Tibial nerve (tissue), 4 donors: ENCODE measurements at regions not wholly inside any gene's neighbourhood (a gene's known extent, or its start where the extent isn't known, plus 50 kb on each side); places are given as distances from the start of the nearest gene placed in this dataset.

Experiments
- DNase-seq, 2 donors: peaks; one replicate each; pipeline ENCODE4 v3.0.0-alpha.2; 2019; ENCODE audit warnings: low spot score in 2 of 2
- H3K27ac ChIP-seq, 4 donors: fragments of 200-600 bp; sonication (generic) in 3 of 4; one replicate each; pipeline ENCODE4 v1.5.1; 2017 to 2019; ENCODE audit warnings: mild to moderate bottlenecking in 1 of 4
- H3K27me3 ChIP-seq, 2 donors: fragments of 200-600 bp; sonication (generic) in 1 of 2; one replicate each; pipeline versions ENCODE4 v1.5.1 to v1.6.0; 2017 to 2019
- H3K36me3 ChIP-seq, 3 donors: fragments of 200-600 bp; sonication (generic); one replicate each; pipeline ENCODE4 v1.5.1; 2018 to 2019
- H3K4me1 ChIP-seq, 4 donors: fragments of 200-600 bp; sonication (generic) in 3 of 4; one replicate each; pipeline ENCODE4 v1.5.1; 2017 to 2019
- H3K4me3 ChIP-seq, 4 donors: fragments of 200-600 bp; sonication (generic) in 3 of 4; one replicate each; pipeline ENCODE4 v1.5.1; 2017 to 2019; ENCODE audit warnings: mild to moderate bottlenecking in 1 of 4, moderate library complexity in 1 of 4
- H3K9me3 ChIP-seq, 4 donors: fragments of 200-600 bp; sonication (generic) in 3 of 4; one replicate each; pipeline ENCODE4 v1.5.1; 2017 to 2019
- CTCF ChIP-seq, 5 experiments: fragments of 200-600 bp in 3 of 5; fragments of 450-650 bp in 2 of 5; sonication (generic) in 3 of 5; IDR thresholded peaks; one replicate each; pipeline ENCODE4 v1.5.1; 2016 to 2019; ENCODE audit warnings: antibody characterized with exemption in 5 of 5, mild to moderate bottlenecking in 3 of 5, moderate library complexity in 2 of 5
- EP300 ChIP-seq, 2 donors: sonication (generic); formaldehyde crosslinking; IDR thresholded peaks; one replicate each; pipeline ENCODE4 v1.6.1; 2017; ENCODE audit warnings: antibody characterized with exemption in 2 of 2, mild to moderate bottlenecking in 1 of 2
- POLR2A ChIP-seq, 2 donors: fragments of 450-650 bp; IDR thresholded peaks; one replicate each; pipeline ENCODE4 v1.6.1; 2017; ENCODE audit warnings: antibody characterized with exemption in 2 of 2, mild to moderate bottlenecking in 2 of 2, moderate library complexity in 2 of 2
- WGBS, 2 donors: methylation state at CpG; one replicate each; pipeline ENCODE4 v1.1.5; 2018; 5-methylcytosine and 5-hydroxymethylcytosine counted together

GRCh38 chr6:112874881-112875280, 527.8 kb downstream of the RFPL4B start:
- TF ChIP-seq CTCF (IDR thresholded peaks at IDR 0.05) (no peak), POLR2A (IDR thresholded peaks at IDR 0.05) (no peak), EP300 (IDR thresholded peaks at IDR 0.05) (no peak)
- Histone ChIP-seq H3K4me3 (no peak overlapping the region), H3K27me3 (no peaks in the 10 kb centered on the region), H3K27ac (no peak overlapping the region), H3K9me3 (peaks cover 0 to 10% (median 3%) of the 10 kb centered on the region in 4 donors), H3K36me3 (no peaks in the 10 kb centered on the region), H3K4me1 (peaks cover 0 to 23% (median 11%) of the 10 kb centered on the region in 4 donors)
- DNase-seq = no peak
- 96 to 100% methylated on average over 1 of the region's 1 CpG for WGBS, 2 donors

GRCh38 chr6:112877134-112878100, 530.3 kb downstream of the RFPL4B start:
- peak overlapping the region in 2 of 4 donors; percentile 68 to 75 for H3K27ac ChIP-seq
- TF ChIP-seq CTCF (IDR thresholded peaks at IDR 0.05) (no peak), EP300 (IDR thresholded peaks at IDR 0.05) (peak in 1 of 2 donors; percentile 21), POLR2A (IDR thresholded peaks at IDR 0.05) (no peak)

GRCh38 chr6:112879920-112880413, 532.8 kb downstream of the RFPL4B start:
- Histone ChIP-seq H3K9me3 (no peaks in the 10 kb centered on the region), H3K27me3 (no peaks in the 10 kb centered on the region), H3K4me3 (no peak overlapping the region), H3K4me1 (peaks cover 0 to 49% (median 14%) of the 10 kb centered on the region in 4 donors), H3K36me3 (no peaks in the 10 kb centered on the region), H3K27ac (peak overlapping the region in 1 of 4 donors; percentile 43)
- TF ChIP-seq POLR2A (IDR thresholded peaks at IDR 0.05) (no peak), CTCF (IDR thresholded peaks at IDR 0.05) (no peak), EP300 (IDR thresholded peaks at IDR 0.05) (no peak)
- 95 to 96% methylated on average over 17 to 20 of the region's 20 CpGs for whole genome bisulfite sequencing, 2 donors
- no peak for DNase-seq

More at GRCh38 chr6:112877134-112878100, 530.3 kb downstream of the RFPL4B start:
- Histone ChIP-seq H3K4me1 (peaks cover 0 to 41% (median 11%) of the 10 kb centered on the region in 4 donors), H3K4me3 (no peak overlapping the region), H3K9me3 (no peaks in the 10 kb centered on the region), H3K36me3 (no peaks in the 10 kb centered on the region), H3K27me3 (no peaks in the 10 kb centered on the region)
- WGBS, 2 donors = 31 to 33% methylated on average over 4 of the region's 4 CpGs
- DNase-seq = no peak

GRCh38 chr6:112881027-112881426, 533.9 kb downstream of the RFPL4B start:
- WGBS, 2 donors = 47 to 62% methylated on average over 3 of the region's 3 CpGs

More at GRCh38 chr6:112881027-112881426, 533.9 kb downstream of the RFPL4B start:
- H3K36me3 ChIP-seq = no peaks in the 10 kb centered on the region
- H3K9me3 ChIP-seq = no peaks in the 10 kb centered on the region
- H3K4me1 ChIP-seq = peaks cover 0 to 49% (median 14%) of the 10 kb centered on the region in 4 donors
- no peak overlapping the region for H3K27ac ChIP-seq
- DNase-seq = no peak
- TF ChIP-seq POLR2A (IDR thresholded peaks at IDR 0.05) (no peak), EP300 (IDR thresholded peaks at IDR 0.05) (no peak), CTCF (IDR thresholded peaks at IDR 0.05) (no peak)
- no peak overlapping the region for H3K4me3 ChIP-seq
- H3K27me3 ChIP-seq = no peaks in the 10 kb centered on the region
